HEK293T (cell line): ENCODE measurements at regions not wholly inside any gene's neighbourhood (a gene's known extent, or its start where the extent isn't known, plus 50 kb on each side); places are given as distances from the start of the nearest gene placed in this dataset.

ENCODE experiments used
- ELF4 ChIP-seq: fragments of 450-650 bp; IDR thresholded peaks from 2 replicates; pipeline ENCODE4 v1.6.1; 2017; ENCODE audit warnings: antibody characterized with exemption
- FOXM1 ChIP-seq: fragments of 450-650 bp; IDR thresholded peaks from 2 replicates; pipeline ENCODE4 v1.6.1; 2017; ENCODE audit warnings: mild to moderate bottlenecking, borderline replicate concordance
- HDGF ChIP-seq: fragments of 450-650 bp; IDR thresholded peaks from 2 replicates; pipeline ENCODE4 v1.6.1; 2017; ENCODE audit warnings: antibody characterized with exemption, borderline replicate concordance
- NFRKB ChIP-seq: fragments of 450-650 bp; IDR thresholded peaks from 2 replicates; pipeline ENCODE4 v1.6.1; 2016; ENCODE audit warnings: mild to moderate bottlenecking, moderate library complexity
- PKNOX1 ChIP-seq: fragments of 450-650 bp; IDR thresholded peaks from 2 replicates; pipeline ENCODE4 v1.6.1; 2016
- SP1 ChIP-seq: fragments of 450-650 bp; IDR thresholded peaks from 2 replicates; pipeline ENCODE4 v1.6.1; 2017
- SUZ12 ChIP-seq: fragments of 450-650 bp; IDR thresholded peaks from 2 replicates; pipeline ENCODE4 v1.6.1; 2016; ENCODE audit warnings: mild to moderate bottlenecking
- ZNF384 ChIP-seq: fragments of 450-650 bp; IDR thresholded peaks from 2 replicates; pipeline ENCODE4 v1.6.1; 2016

GRCh38 chr2:150732064-150732463, 244.6 kb upstream of the RND3 start:
- TF ChIP-seq NFRKB: no peak
- TF ChIP-seq SP1: no peak
- no peak for TF ChIP-seq SUZ12
- no peak for TF ChIP-seq PKNOX1
- no peak for TF ChIP-seq ELF4
- TF ChIP-seq HDGF: no peak
- no peak for TF ChIP-seq FOXM1
- TF ChIP-seq ZNF384: no peak
